Mucosa of descending colon (tissue), 3 donors: ENCODE measurements at regions not wholly inside any gene's neighbourhood (a gene's known extent, or its start where the extent isn't known, plus 50 kb on each side); places are given as distances from the start of the nearest gene placed in this dataset.

Experiments
- ATAC-seq: fragments of 200-7000 bp; cut with Tn5 transposase; one replicate; pipeline ENCODE4 v1.9.1; 2020; ENCODE audit warnings: mild to moderate bottlenecking, moderate library complexity
- DNase-seq, 3 donors: peaks; one replicate each; pipeline ENCODE4 v3.0.0-alpha.2; 2020
- H3K36me3 ChIP-seq: fragments of 200-600 bp; one replicate; pipeline ENCODE4 v1.8.0; 2021; ENCODE audit warnings: low read depth, mild to moderate bottlenecking
- H3K4me1 ChIP-seq: fragments of 200-600 bp; one replicate; pipeline ENCODE4 v1.8.0; 2021; ENCODE audit warnings: low read depth, mild to moderate bottlenecking
- H3K4me3 ChIP-seq: fragments of 200-600 bp; one replicate; pipeline ENCODE4 v1.8.0; 2021; ENCODE audit warnings: mild to moderate bottlenecking
- H3K9me3 ChIP-seq: fragments of 200-600 bp; one replicate; pipeline ENCODE4 v1.8.0; 2021; ENCODE audit warnings: mild to moderate bottlenecking
- CTCF ChIP-seq: fragments of 200-600 bp; IDR thresholded peaks from one replicate; pipeline ENCODE4 v1.8.0; 2022; ENCODE audit warnings: antibody characterized with exemption, mild to moderate bottlenecking
- intact Hi-C, 2 donors: fragments of 100-400 bp; cut with DNase I in 1 of 2; cut with micrococcal nuclease in 1 of 2; formaldehyde crosslinking; loops; one replicate each; pipeline versions ENCODE4 v1.11.0 to v1.11.1; 2022; cut with DNase I, micrococcal nuclease
- donor health status: DM: no; HTN: no; CAD: no; lungs with moderate emphysema.
- donor health status: DM: no; HTN: no; CAD: no.
- donor health status: DM: no; HTN: yes; CAD: no.

DNA sequence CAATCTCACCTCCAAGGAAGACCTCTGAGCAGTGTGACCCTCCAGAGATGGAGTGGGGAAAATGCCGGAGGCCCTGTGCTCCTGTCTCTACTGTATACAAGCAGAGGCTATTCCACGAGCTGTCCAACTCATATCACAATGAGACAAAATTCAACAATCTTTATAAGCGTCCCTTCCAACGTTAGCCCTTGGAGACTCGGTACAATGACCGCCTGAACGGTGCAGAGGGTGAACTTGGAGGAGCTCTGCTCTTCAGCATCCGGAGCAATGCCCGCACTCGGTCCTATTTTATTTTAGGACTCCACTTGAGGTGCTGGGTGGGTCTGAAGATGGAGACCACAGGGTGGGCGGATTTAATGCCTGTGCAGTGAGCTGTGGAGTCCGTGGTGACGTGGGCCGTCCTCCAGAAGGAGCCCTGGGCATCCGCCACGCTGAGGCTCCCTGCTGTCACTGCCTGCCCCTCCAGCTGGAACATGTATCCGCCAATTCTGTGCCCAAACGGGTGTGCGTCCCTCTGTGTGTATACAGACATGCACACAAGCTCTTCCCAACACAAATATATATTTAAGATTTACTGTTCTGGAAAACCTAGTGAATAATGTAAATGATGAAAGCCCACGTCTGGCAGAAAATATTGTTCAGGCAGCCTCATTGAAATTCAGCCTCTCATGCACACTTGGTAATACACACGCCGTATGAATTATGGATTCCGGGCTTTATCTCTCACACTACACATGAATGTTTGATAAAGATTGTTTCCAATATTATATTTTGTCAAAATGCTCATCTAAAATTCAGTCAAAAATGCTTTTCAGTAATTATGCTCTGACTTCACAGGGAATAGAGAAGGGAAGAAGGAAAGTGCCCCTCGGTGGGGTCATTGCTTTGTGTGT is 239.9 kb upstream of the ZMIZ1 start:
- TF ChIP-seq CTCF, result no peak
- ATAC-seq (no peak), DNase-seq (no peak)
- no peak overlapping the region for H3K4me3 ChIP-seq
- no peaks in the 10 kb centered on the region for H3K36me3 ChIP-seq
- H3K9me3 ChIP-seq, result no peaks in the 10 kb centered on the region
- H3K4me1 ChIP-seq, result no peaks in the 10 kb centered on the region
- intact Hi-C loops, result no loop called here

GRCh38 chr10:78829565-78829964 is 239.2 kb upstream of the ZMIZ1 start:
- H3K9me3 ChIP-seq, result no peaks in the 10 kb centered on the region
- DNase-seq, result no peak
- TF ChIP-seq CTCF, result no peak
- intact Hi-C loops, result no loop called here
- H3K4me1 ChIP-seq, result no peaks in the 10 kb centered on the region
- H3K4me3 ChIP-seq, result no peak overlapping the region
- ATAC-seq, result no peak
- no peaks in the 10 kb centered on the region for H3K36me3 ChIP-seq

DNA sequence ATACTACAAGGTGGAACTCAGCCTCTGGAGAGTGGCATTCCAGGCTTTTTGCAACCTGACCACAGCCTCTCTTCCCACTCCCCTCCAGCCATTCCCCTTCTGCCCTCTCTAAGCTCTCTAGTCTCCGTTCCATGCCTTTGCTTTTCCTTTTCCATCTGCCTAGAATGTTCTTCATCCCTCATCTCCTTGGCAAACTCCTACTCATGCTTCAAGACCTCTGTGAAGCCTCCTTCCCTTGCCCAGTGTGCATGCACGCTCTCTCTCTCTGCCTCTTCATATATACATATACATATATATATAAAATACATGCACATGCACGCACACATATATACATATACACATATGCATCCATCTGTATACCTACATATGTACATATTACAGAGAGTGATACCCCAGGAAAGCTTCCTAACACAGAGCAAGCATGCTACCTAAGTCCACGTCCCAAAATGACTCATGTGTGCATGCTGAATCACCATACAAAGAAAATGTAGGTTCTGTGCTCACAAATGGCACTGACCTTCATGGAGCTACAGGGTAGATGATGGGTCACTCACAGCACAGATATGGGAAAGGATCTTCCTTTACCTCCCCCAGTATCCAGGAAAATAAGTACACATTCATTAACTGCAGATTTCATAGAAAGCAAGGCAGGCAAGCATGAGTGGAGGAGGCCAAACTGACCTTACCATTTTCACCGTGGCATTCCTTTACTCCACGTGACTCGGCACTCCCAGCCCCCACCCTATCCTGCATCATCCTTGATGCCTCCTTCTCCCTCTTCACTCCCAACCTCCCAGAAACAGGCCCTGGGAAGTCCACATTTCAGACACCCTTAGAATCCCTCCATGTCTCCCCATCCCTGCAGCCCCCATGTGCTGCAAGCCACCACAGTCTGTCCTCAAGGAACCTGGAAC is 238.4 kb upstream of the ZMIZ1 start:
- no peak for ATAC-seq
- H3K36me3 ChIP-seq, result no peaks in the 10 kb centered on the region
- no peaks in the 10 kb centered on the region for H3K4me1 ChIP-seq
- no peak for TF ChIP-seq CTCF
- DNase-seq, result no peak
- intact Hi-C loops, result no loop called here
- no peak overlapping the region for H3K4me3 ChIP-seq
- no peaks in the 10 kb centered on the region for H3K9me3 ChIP-seq

GRCh38 chr10:78830976-78831375 is 237.8 kb upstream of the ZMIZ1 start:
- Histone ChIP-seq H3K4me3 (no peak overlapping the region), H3K4me1 (no peaks in the 10 kb centered on the region)
- TF ChIP-seq CTCF, result no peak

DNA sequence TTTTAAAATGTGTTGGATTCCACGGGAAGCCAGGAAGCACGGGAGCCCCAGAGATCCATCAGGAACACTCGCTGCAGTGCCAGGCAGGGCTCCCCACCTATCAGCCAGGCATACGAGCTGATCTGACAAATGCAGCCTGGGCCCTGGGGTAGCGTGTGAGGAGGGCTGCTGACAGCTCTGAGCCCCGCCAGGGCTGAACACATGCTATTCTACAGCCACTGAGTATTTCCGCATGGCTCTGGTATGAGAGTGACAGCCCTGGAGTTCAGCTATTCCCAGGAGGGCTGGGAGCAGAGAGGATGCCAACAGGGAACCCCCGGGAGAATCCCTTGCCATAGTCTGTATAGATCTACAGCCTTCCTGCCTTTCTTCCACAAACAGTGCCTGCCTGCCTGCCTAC is 237.3 kb upstream of the ZMIZ1 start:
- no peak for ATAC-seq
- no peaks in the 10 kb centered on the region for H3K4me1 ChIP-seq
- no peaks in the 10 kb centered on the region for H3K9me3 ChIP-seq
- no peak for DNase-seq
- no peak overlapping the region for H3K4me3 ChIP-seq
- intact Hi-C loops, result no loop called here
- no peaks in the 10 kb centered on the region for H3K36me3 ChIP-seq
- no peak for TF ChIP-seq CTCF

More at GRCh38 chr10:78830976-78831375, 237.8 kb upstream of the ZMIZ1 start:
- intact Hi-C loops, result no loop called here
- no peak for ATAC-seq
- Histone ChIP-seq H3K9me3 (no peaks in the 10 kb centered on the region), H3K36me3 (no peaks in the 10 kb centered on the region)
- no peak for DNase-seq
